ENCODE measurements at regions not wholly inside any gene's neighbourhood (a gene's known extent, or its start where the extent isn't known, plus 50 kb on each side); places are given as distances from the start of the nearest gene placed in this dataset.

GRCh38 chr7:93779115-93779514 lies 111.4 kb downstream of the TFPI2 start:
- Histone ChIP-seq H3K27ac (no peak overlapping the region), H3K4me3 (no peak overlapping the region)
- no peak for TF ChIP-seq CTCF (IDR thresholded peaks at IDR 0.05)
- no peak for DNase-seq (ENCODE audit: low spot score)

- DNase-seq (ENCODE audit: low spot score) = no peak
- no peak for TF ChIP-seq CTCF (IDR thresholded peaks at IDR 0.05)
- Histone ChIP-seq H3K4me3 (no peak overlapping the region), H3K27ac (no peak overlapping the region)
Observed at GRCh38 chr7:93778384-93778783, 112.2 kb downstream of the TFPI2 start.

GRCh38 chr7:93773446-93773845 lies 117.1 kb downstream of the TFPI2 start:
- no peak overlapping the region for H3K27ac ChIP-seq
- no peak overlapping the region for H3K4me3 ChIP-seq
- TF ChIP-seq CTCF (IDR thresholded peaks at IDR 0.05) = no peak
- no peak for DNase-seq (ENCODE audit: low spot score)

GRCh38 chr7:93765475-93765874 lies 125.1 kb downstream of the TFPI2 start:
- DNase-seq (ENCODE audit: low spot score) = no peak
- Histone ChIP-seq H3K27ac (no peak overlapping the region), H3K4me3 (no peak overlapping the region)
- TF ChIP-seq CTCF (IDR thresholded peaks at IDR 0.05) = no peak

- H3K27ac ChIP-seq = no peak overlapping the region
- H3K4me3 ChIP-seq = no peak overlapping the region
- no peak for DNase-seq (ENCODE audit: low spot score)
- TF ChIP-seq CTCF (IDR thresholded peaks at IDR 0.05) = no peak
Observed at GRCh38 chr7:93758631-93759030, 131.9 kb downstream of the TFPI2 start.

- no peak overlapping the region for H3K27ac ChIP-seq
- H3K4me3 ChIP-seq = no peak overlapping the region
- DNase-seq (ENCODE audit: low spot score) = no peak
- TF ChIP-seq CTCF (IDR thresholded peaks at IDR 0.05) = no peak
Observed at GRCh38 chr7:93757426-93757825, 133.1 kb downstream of the TFPI2 start.

GRCh38 chr7:93756890-93757289 lies 133.7 kb downstream of the TFPI2 start:
- H3K27ac ChIP-seq = no peak overlapping the region
- no peak for DNase-seq (ENCODE audit: low spot score)
- H3K4me3 ChIP-seq = no peak overlapping the region
- TF ChIP-seq CTCF (IDR thresholded peaks at IDR 0.05) = no peak
